ENCODE measurements at regions not wholly inside any gene's neighbourhood (a gene's known extent, or its start where the extent isn't known, plus 50 kb on each side); places are given as distances from the start of the nearest gene placed in this dataset.

DNA sequence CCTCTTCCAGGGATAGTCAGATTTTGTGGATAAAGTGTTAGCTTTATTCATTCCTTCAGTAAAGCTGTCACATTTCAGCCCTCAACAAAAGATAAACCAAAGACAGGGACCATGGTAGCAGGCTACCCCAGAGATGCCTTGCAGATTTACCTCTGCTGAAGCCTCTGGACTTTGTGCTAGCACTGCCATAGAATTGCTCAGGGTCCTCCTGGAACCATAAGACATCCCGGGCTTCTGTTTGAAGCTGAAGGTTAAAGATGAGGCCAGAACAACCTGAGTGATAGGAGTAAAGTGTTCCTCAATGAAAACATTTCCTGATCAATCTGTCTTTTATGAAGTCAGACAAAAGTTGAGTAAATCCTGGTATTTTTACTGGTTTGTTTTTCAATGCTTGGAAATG, 57.5 kb upstream of the ARL15 start:
- DNase-seq (ENCODE audit: low read depth), result no peak

GRCh38 chr5:54366707-54367106, 56.3 kb upstream of the ARL15 start:
- no peak for DNase-seq (ENCODE audit: low read depth)

DNA sequence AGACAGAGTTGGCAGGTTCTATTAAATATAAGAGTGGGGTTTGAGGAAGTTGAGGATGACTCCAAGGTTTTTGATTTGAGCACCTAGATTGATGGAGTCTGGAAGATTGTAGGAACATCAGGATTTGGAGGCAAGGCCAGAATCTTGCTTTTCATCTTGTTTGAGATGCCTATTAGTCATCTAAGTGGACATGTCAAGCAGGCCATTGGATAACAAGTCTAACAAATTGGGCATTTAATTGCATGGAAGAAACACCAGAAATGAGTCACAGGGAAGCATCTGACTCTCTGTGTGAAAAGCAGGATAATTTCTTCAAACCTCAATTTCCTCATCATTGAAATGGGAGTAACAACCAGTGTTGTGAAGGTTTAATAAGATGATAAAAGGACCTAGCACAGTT, 53.3 kb upstream of the ARL15 start:
- DNase-seq (ENCODE audit: low read depth), result no peak

GRCh38 chr5:54362992-54363625, 52.7 kb upstream of the ARL15 start:
- DNase-seq (ENCODE audit: low read depth), result no peak

DNA sequence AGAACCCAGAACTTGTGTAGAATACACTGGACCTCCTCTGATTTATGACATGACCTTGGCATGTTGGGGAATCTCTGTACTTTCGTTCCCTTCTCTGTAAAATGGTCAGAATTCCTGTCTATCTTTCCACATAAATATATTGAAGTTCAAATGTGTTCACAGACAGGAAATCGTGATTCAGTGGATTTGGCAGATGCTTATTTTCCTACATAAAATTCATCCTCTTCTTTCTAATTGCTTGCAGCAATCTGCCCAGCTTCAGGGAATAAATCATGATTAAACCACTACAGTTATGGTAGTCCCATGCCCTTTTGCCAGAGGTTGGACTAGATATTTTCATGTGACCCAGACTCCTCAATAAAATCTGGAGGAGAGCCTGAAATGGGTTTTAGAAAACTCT, 52.1 kb upstream of the ARL15 start:
- peak; percentile 52 for DNase-seq (ENCODE audit: low read depth)

- no peak for DNase-seq (ENCODE audit: low read depth)
Measured at GRCh38 chr5:54361691-54362411, 51.5 kb upstream of the ARL15 start.

DNA sequence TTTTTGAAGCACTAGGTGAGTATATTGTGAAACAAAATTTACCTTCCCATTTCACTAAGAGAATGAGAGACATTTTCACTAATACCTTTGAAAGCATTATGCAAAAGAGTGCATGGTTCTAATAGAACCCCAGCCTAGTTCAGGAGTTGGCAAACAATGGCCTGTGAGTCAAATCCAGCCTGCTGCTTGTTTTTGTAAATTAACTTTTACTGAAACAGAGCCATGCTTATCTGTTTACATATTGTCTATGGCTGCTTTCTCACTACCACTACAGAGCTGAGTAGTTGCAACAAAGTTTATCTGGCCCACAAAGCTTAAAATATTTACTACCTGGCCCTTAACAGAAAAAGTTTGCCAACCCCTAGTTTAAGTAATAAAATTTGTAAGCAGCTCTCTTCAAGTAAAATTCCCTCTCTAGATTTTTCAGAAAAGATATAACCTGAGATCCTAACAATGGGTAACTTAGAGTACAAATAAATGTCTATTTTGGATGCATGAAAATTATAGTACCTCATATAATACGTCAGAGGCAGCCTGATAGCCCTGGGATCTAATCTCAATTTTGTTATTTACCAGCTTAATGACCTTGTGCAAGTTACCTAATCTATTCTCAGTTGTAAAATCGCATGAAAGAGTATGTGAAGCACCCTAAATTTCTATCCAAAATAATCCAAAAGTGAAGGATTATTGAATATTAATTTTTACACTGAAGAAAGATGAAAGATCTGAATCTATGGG, 50.7 kb upstream of the ARL15 start:
- no peak for DNase-seq (ENCODE audit: low read depth)

Measured in GM04503 (cell line).